A549 (cell line): ENCODE measurements at regions not wholly inside any gene's neighbourhood (a gene's known extent, or its start where the extent isn't known, plus 50 kb on each side); places are given as distances from the start of the nearest gene placed in this dataset.

Experiments used
- BHLHE40 ChIP-seq: IDR thresholded peaks from 2 replicates; pipeline ENCODE4 v1.6.1; 2012; ENCODE audit warnings: low read depth, low read length, inconsistent platforms
- CTCF ChIP-seq: fragments of >200 bp; sonication (Bioruptor Twin); formaldehyde crosslinking; IDR thresholded peaks from 3 replicates; pipeline ENCODE4 v1.5.1; 2016
- EP300 ChIP-seq, 2 experiments: fragments of >200 bp; sonication (Bioruptor Twin); formaldehyde crosslinking; IDR thresholded peaks; 2 replicates in 1 of 2; 3 replicates in 1 of 2; pipeline ENCODE4 v1.6.1; 2016 to 2017
- HOXA7 ChIP-seq: fragments of 250-450 bp; sonication (Bioruptor Pico); IDR thresholded peaks from 2 replicates; pipeline ENCODE4 v1.5.0; 2020; ENCODE audit warnings: mild to moderate bottlenecking, moderate library complexity
- JUN ChIP-seq, 2 experiments: fragments of >200 bp; sonication (Bioruptor Twin); formaldehyde crosslinking; IDR thresholded peaks; 2 replicates in 1 of 2; 3 replicates in 1 of 2; pipeline ENCODE4 v1.6.1; 2016 to 2017
- MAX ChIP-seq: IDR thresholded peaks from 2 replicates; pipeline ENCODE4 v1.6.1; 2012
- POLR2A ChIP-seq: IDR thresholded peaks from 2 replicates; pipeline ENCODE4 v1.6.1; 2012; ENCODE audit warnings: mild to moderate bottlenecking, low read length
- RFX5 ChIP-seq: fragments of 450-650 bp; IDR thresholded peaks from 2 replicates; pipeline ENCODE4 v1.7.1; 2014; ENCODE audit warnings: antibody characterized with exemption, mild to moderate bottlenecking, moderate library complexity
- RNF2 ChIP-seq: fragments of 200-600 bp; sonication (generic); IDR thresholded peaks from 2 replicates; pipeline ENCODE4 v1.6.1; 2016; ENCODE audit warnings: low read depth, mild to moderate bottlenecking, antibody characterized with exemption, moderate library complexity, borderline replicate concordance
- USF2 ChIP-seq: fragments of 450-650 bp; IDR thresholded peaks from 2 replicates; pipeline ENCODE4 v1.6.1; 2014; ENCODE audit warnings: antibody characterized with exemption
- TF ChIP-seq, protein P1 (sequence below): fragments of 250-450 bp; sonication (Bioruptor Pico); IDR thresholded peaks from 2 replicates; pipeline ENCODE4 v1.5.0; 2021; ENCODE audit warnings: mild to moderate bottlenecking, moderate library complexity, borderline replicate concordance

- TF ChIP-seq CTCF (no peak), HOXA7 (CRISPR knock-in tag) (no peak), RNF2 (no peak), EP300 (IDR thresholded peaks at IDR 0.05) (no peak), USF2 (no peak), JUN (IDR thresholded peaks at IDR 0.05) (no peak), BHLHE40 (no peak), RFX5 (no peak), MAX (no peak), POLR2A (no peak)
- TF ChIP-seq, protein P1, sequence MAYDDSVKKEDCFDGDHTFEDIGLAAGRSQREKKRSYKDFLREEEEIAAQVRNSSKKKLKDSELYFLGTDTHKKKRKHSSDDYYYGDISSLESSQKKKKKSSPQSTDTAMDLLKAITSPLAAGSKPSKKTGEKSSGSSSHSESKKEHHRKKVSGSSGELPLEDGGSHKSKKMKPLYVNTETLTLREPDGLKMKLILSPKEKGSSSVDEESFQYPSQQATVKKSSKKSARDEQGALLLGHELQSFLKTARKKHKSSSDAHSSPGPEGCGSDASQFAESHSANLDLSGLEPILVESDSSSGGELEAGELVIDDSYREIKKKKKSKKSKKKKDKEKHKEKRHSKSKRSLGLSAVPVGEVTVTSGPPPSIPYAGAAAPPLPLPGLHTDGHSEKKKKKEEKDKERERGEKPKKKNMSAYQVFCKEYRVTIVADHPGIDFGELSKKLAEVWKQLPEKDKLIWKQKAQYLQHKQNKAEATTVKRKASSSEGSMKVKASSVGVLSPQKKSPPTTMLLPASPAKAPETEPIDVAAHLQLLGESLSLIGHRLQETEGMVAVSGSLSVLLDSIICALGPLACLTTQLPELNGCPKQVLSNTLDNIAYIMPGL: no peak
These were observed 868.0 kb downstream of the METTL15 start for GRCh38 chr11:28976012-28976800.
